ENCODE measurements at regions not wholly inside any gene's neighbourhood (a gene's known extent, or its start where the extent isn't known, plus 50 kb on each side); places are given as distances from the start of the nearest gene placed in this dataset.

- TF ChIP-seq POLR2A (IDR thresholded peaks at IDR 0.05; ENCODE audit: low read depth, low read length), result no peak
- TF ChIP-seq POLR2AphosphoS5 (IDR thresholded peaks at IDR 0.05; ENCODE audit: low read depth, low read length), result no peak
These were observed 370.4 kb upstream of the ANO3 start for GRCh38 chr11:25961539-25961938.
